ENCODE measurements at regions not wholly inside any gene's neighbourhood (a gene's known extent, or its start where the extent isn't known, plus 50 kb on each side); places are given as distances from the start of the nearest gene placed in this dataset.

GRCh38 chr5:29079771-29080170 is 2041.4 kb upstream of the CDH9 start:
- no peaks in the 10 kb centered on the region for H3K9me3 ChIP-seq
- DNase-seq = no peak
- H3K27ac ChIP-seq = no peak overlapping the region
- no peaks in the 10 kb centered on the region for H3K27me3 ChIP-seq
- no peaks in the 10 kb centered on the region for H3K36me3 ChIP-seq (ENCODE audit: low read depth, missing control alignments)
- intact Hi-C loops (cut with DNase I; ENCODE audit: low total_unique reads) = no loop called here
- 79 to 80% methylated on average over 3 of the region's 3 CpGs for WGBS, 2 donors
- H3K4me1 ChIP-seq = no peaks in the 10 kb centered on the region
- TF ChIP-seq POLR2A (IDR thresholded peaks at IDR 0.05) = no peak
- no peak for TF ChIP-seq CTCF (IDR thresholded peaks at IDR 0.05)
- H3K4me3 ChIP-seq = no peak overlapping the region

- Histone ChIP-seq H3K27me3 (no peaks in the 10 kb centered on the region), H3K4me3 (no peak overlapping the region), H3K9me3 (no peaks in the 10 kb centered on the region), H3K4me1 (no peaks in the 10 kb centered on the region), H3K36me3 (ENCODE audit: low read depth, missing control alignments) (no peaks in the 10 kb centered on the region), H3K27ac (no peak overlapping the region)
- intact Hi-C loops (cut with DNase I; ENCODE audit: low total_unique reads) = no loop called here
- no peak for DNase-seq
- TF ChIP-seq POLR2A (IDR thresholded peaks at IDR 0.05) (no peak), CTCF (IDR thresholded peaks at IDR 0.05) (no peak)
- WGBS, 2 donors = 77 to 91% methylated on average over 4 to 5 of the region's 5 CpGs
Measured at GRCh38 chr5:29077451-29077850, 2039.1 kb upstream of the CDH9 start.

- intact Hi-C loops (cut with DNase I; ENCODE audit: low total_unique reads) = no loop called here
- no peak for TF ChIP-seq CTCF (IDR thresholded peaks at IDR 0.05)
- TF ChIP-seq POLR2A (IDR thresholded peaks at IDR 0.05) = no peak
- Histone ChIP-seq H3K27me3 (no peaks in the 10 kb centered on the region), H3K4me3 (no peak overlapping the region), H3K36me3 (ENCODE audit: low read depth, missing control alignments) (no peaks in the 10 kb centered on the region), H3K9me3 (no peaks in the 10 kb centered on the region), H3K4me1 (no peaks in the 10 kb centered on the region), H3K27ac (no peak overlapping the region)
- no peak for DNase-seq
- whole genome bisulfite sequencing, 2 donors = 88 to 100% methylated on average over 2 of the region's 2 CpGs
Measured at GRCh38 chr5:29069104-29069402, 2030.7 kb upstream of the CDH9 start.

GRCh38 chr5:29061381-29061780 is 2023.0 kb upstream of the CDH9 start:
- intact Hi-C loops (cut with DNase I; ENCODE audit: low total_unique reads) = no loop called here
- 38 to 44% methylated on average over 1 of the region's 1 CpG for WGBS, 2 donors
- H3K36me3 ChIP-seq (ENCODE audit: low read depth, missing control alignments) = no peaks in the 10 kb centered on the region
- DNase-seq = no peak
- no peak overlapping the region for H3K27ac ChIP-seq
- H3K4me1 ChIP-seq = no peaks in the 10 kb centered on the region
- no peaks in the 10 kb centered on the region for H3K9me3 ChIP-seq
- TF ChIP-seq POLR2A (IDR thresholded peaks at IDR 0.05) (no peak), CTCF (IDR thresholded peaks at IDR 0.05) (no peak)
- H3K27me3 ChIP-seq = no peaks in the 10 kb centered on the region
- H3K4me3 ChIP-seq = no peak overlapping the region

GRCh38 chr5:29054694-29055093 is 2016.3 kb upstream of the CDH9 start:
- Histone ChIP-seq H3K27ac (no peak overlapping the region), H3K27me3 (no peaks in the 10 kb centered on the region), H3K4me3 (no peak overlapping the region), H3K4me1 (no peaks in the 10 kb centered on the region), H3K36me3 (ENCODE audit: low read depth, missing control alignments) (no peaks in the 10 kb centered on the region), H3K9me3 (no peaks in the 10 kb centered on the region)
- DNase-seq = no peak
- WGBS, 2 donors = 21 to 44% methylated on average over 1 of the region's 1 CpG
- TF ChIP-seq CTCF (IDR thresholded peaks at IDR 0.05) = no peak
- no peak for TF ChIP-seq POLR2A (IDR thresholded peaks at IDR 0.05)
- intact Hi-C loops (cut with DNase I; ENCODE audit: low total_unique reads) = no loop called here

Data from testis (tissue), 2 donors.